ENCODE measurements at regions not wholly inside any gene's neighbourhood (a gene's known extent, or its start where the extent isn't known, plus 50 kb on each side); places are given as distances from the start of the nearest gene placed in this dataset.
"Not testable (repeated sequence)": the region's sequence is repeated elsewhere in the genome, so short reads cannot be mapped to it uniquely, and the experiment has no call there.

DNA sequence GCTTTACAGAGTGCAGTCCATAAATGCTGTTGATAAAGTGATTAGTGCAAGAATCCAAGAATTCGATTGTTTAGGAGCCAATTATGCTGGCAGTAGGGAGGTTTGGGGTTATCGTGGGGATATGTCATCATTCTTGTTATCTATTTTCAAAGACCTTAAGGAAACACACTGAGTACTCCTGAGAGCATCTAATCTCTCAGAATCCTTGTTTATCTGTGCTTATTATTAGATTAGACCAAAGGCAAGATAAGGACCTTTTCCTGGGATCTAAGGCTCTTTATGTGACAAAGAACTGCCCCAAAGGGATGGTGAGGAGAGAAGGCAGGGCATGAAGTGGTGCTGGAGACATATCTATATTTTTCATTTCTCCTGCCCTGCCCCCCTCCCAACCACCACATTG is 139.1 kb downstream of the TSEN15 start:
- no peak for FAIRE-seq
- TF ChIP-seq POLR2A (IDR thresholded peaks at IDR 0.05; ENCODE audit: low read depth, low read length) (no peak), POLR2AphosphoS5 (IDR thresholded peaks at IDR 0.05; ENCODE audit: low read depth, low read length) (no peak), PAX5 (IDR thresholded peaks at IDR 0.05; ENCODE audit: insufficient read depth, low read length, severe bottlenecking) (no peak), TAF1 (IDR thresholded peaks at IDR 0.05; ENCODE audit: low read depth, low read length) (no peak), SPI1 (IDR thresholded peaks at IDR 0.05; ENCODE audit: low read depth, low read length) (no peak), POU2F2 (IDR thresholded peaks at IDR 0.05; ENCODE audit: low read depth, low read length) (no peak)

DNA sequence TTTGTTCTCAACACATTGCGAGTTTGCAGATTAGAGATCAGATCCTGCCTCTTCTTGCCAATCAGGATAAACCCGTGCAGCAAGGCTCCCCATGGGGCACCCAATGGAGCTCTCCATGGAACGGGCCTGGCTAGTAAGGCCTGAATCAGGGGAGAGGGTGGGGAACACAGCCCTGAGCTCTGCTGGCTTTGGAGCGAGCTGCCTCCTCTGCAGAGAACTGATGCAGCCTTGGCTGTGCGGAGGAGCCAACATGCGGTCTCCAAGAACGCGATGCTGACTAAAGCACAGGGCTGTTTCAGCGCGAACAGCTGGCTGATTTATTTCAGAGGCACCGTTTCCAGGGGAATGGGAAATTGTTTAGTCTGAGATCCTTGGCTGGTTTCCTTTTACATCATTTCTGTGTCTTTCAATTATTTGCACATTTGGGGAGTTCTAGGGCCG is 139.7 kb downstream of the TSEN15 start:
- TF ChIP-seq POLR2A (IDR thresholded peaks at IDR 0.05; ENCODE audit: low read depth, low read length) (no peak), PAX5 (IDR thresholded peaks at IDR 0.05; ENCODE audit: insufficient read depth, low read length, severe bottlenecking) (no peak), TAF1 (IDR thresholded peaks at IDR 0.05; ENCODE audit: low read depth, low read length) (no peak), POU2F2 (IDR thresholded peaks at IDR 0.05; ENCODE audit: low read depth, low read length) (no peak), POLR2AphosphoS5 (IDR thresholded peaks at IDR 0.05; ENCODE audit: low read depth, low read length) (no peak), SPI1 (IDR thresholded peaks at IDR 0.05; ENCODE audit: low read depth, low read length) (no peak)
- DNase-seq (ENCODE audit: insufficient read length, low spot score): no peak
- FAIRE-seq: no peak

More for the DNA sequence above, 139.1 kb downstream of the TSEN15 start:
- no peak for DNase-seq (ENCODE audit: insufficient read length, low spot score)

DNA sequence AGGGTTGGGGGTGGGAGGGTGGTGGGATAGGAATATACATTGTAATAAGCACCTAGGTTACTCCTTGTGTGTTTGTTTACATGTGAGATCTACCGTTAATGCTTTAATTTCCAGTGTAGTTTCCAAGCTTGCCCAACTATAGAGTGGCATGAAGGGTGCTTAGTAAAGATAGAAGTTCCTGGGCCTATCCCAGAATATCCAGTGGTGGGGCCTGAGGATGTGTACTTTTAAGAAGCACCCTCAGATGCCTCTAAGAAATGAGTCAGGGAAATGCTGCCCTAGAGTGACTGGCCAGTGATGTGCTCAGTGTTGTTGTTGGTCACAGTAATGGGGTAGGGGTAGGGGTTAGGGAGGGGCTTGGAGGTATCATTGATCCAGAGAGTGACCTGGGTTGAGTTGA is 141.3 kb downstream of the TSEN15 start:
- FAIRE-seq (no peak), DNase-seq (ENCODE audit: insufficient read length, low spot score) (no peak)
- TF ChIP-seq POLR2AphosphoS5 (IDR thresholded peaks at IDR 0.05; ENCODE audit: low read depth, low read length): no peak
- no peak for TF ChIP-seq POU2F2 (IDR thresholded peaks at IDR 0.05; ENCODE audit: low read depth, low read length)
- TF ChIP-seq TAF1 (IDR thresholded peaks at IDR 0.05; ENCODE audit: low read depth, low read length): no peak
- TF ChIP-seq SPI1 (IDR thresholded peaks at IDR 0.05; ENCODE audit: low read depth, low read length): no peak
- TF ChIP-seq PAX5 (IDR thresholded peaks at IDR 0.05; ENCODE audit: insufficient read depth, low read length, severe bottlenecking): no peak

DNA sequence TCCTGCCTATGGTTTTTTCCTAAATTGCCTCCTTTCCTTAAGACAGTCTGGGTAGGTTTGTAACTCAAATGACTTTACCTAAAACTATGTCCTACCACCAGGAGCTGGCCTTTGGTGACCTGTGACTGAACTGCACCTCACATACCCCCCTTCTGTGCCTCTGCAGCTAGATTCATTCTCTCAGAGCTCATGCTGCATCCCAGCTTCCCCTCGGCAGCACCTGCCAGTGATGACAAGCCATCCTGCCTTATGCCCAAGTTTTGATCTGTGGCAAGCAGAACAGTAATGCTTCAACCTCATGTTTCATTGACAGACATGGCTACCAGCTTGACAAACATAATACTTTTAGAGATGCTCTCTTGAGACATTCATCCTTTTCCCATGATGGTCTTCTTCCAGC is 141.9 kb downstream of the TSEN15 start:
- no peak for DNase-seq (ENCODE audit: insufficient read length, low spot score)
- TF ChIP-seq TAF1 (IDR thresholded peaks at IDR 0.05; ENCODE audit: low read depth, low read length): no peak
- TF ChIP-seq POU2F2 (IDR thresholded peaks at IDR 0.05; ENCODE audit: low read depth, low read length): no peak
- TF ChIP-seq PAX5 (IDR thresholded peaks at IDR 0.05; ENCODE audit: insufficient read depth, low read length, severe bottlenecking): no peak
- no peak for TF ChIP-seq POLR2AphosphoS5 (IDR thresholded peaks at IDR 0.05; ENCODE audit: low read depth, low read length)
- no peak for TF ChIP-seq POLR2A (IDR thresholded peaks at IDR 0.05; ENCODE audit: low read depth, low read length)
- no peak for FAIRE-seq

DNA sequence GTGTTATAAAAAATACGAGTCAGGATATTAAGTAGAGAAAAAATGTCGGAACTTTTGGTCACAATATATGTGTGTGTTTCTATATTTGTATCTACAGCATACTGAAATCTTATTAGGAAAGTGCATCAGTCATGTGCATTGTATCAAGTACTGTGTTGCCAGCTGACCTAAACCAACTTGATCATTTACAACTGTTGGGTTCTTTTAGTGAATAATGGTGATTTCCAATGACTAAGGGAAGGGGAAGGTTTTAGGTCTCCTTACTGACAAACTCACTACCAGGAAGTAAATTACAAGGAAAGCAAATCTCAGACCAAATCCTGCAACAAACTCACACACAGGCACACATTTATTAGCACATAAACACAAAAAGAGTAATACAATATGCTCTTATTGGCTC is 142.7 kb downstream of the TSEN15 start:
- TF ChIP-seq POU2F2 (IDR thresholded peaks at IDR 0.05; ENCODE audit: low read depth, low read length) (no peak), SPI1 (IDR thresholded peaks at IDR 0.05; ENCODE audit: low read depth, low read length) (no peak), POLR2A (IDR thresholded peaks at IDR 0.05; ENCODE audit: low read depth, low read length) (no peak), TAF1 (IDR thresholded peaks at IDR 0.05; ENCODE audit: low read depth, low read length) (no peak), POLR2AphosphoS5 (IDR thresholded peaks at IDR 0.05; ENCODE audit: low read depth, low read length) (no peak)
- DNase-seq (ENCODE audit: insufficient read length, low spot score) (no peak), FAIRE-seq (no peak)

DNA sequence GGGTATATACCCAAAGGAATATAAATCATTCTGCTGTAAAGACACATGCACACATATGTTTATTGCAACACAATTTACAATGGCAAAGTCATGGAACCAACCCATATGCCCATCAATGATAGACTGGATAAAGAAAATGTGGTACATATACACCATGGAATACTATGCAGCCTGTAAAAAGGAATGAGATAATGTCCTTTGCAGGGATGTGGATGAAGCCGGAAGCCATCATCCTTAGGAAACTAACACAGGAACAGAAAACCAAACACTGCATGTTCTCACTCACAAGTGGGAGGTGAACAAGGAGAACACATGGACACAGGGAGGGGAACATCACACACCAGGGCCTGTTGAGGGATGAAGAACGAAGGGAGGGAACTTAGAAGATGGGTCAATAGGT is 144.2 kb downstream of the TSEN15 start:
- FAIRE-seq; DNase-seq (ENCODE audit: insufficient read length, low spot score): not testable (repeated sequence)

DNA sequence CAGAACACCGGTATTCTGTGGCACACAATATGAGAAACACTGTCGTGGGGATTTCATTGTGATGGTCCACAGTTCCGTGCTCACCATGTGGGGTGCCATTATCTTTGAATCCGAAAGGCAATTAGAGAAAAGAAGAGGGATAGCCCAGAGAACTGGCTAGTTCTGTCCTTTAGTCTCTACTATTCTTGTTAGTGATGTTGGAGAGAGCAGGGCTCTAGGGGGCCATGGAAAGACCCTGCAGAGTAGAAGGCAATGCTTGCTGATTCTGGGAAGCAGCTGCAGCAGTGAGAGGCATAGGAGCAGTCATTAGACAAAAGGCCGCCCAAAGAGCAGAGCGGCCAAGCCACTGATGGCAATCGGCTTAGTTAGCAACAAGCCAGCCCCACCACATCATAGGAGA is 146.3 kb downstream of the TSEN15 start:
- FAIRE-seq (no peak), DNase-seq (ENCODE audit: insufficient read length, low spot score) (no peak)
- no peak for TF ChIP-seq TAF1 (IDR thresholded peaks at IDR 0.05; ENCODE audit: low read depth, low read length)

DNA sequence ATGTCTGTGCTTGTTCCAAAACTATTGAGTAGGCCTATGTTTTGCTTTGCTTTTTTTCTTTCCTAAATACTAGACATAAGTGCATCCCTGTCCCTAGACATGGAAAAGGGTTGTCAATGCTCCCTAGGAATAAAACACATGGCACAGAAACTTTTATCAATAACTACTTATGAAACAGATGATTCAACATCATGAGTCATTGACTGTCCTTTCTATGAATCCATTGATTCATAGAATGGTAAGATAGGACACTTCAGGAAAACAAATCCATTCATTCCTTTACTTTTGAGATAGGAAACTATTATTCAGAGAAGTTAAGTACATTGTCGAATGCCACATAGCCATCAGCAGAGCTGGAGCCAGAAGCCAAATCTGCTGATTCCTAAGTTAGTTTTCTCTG is 147.5 kb downstream of the TSEN15 start:
- TF ChIP-seq PAX5 (IDR thresholded peaks at IDR 0.05; ENCODE audit: insufficient read depth, low read length, severe bottlenecking) (no peak), SPI1 (IDR thresholded peaks at IDR 0.05; ENCODE audit: low read depth, low read length) (no peak), POLR2A (IDR thresholded peaks at IDR 0.05; ENCODE audit: low read depth, low read length) (no peak), POLR2AphosphoS5 (IDR thresholded peaks at IDR 0.05; ENCODE audit: low read depth, low read length) (no peak), POU2F2 (IDR thresholded peaks at IDR 0.05; ENCODE audit: low read depth, low read length) (no peak), TAF1 (IDR thresholded peaks at IDR 0.05; ENCODE audit: low read depth, low read length) (no peak)
- FAIRE-seq (no peak), DNase-seq (ENCODE audit: insufficient read length, low spot score) (no peak)

DNA sequence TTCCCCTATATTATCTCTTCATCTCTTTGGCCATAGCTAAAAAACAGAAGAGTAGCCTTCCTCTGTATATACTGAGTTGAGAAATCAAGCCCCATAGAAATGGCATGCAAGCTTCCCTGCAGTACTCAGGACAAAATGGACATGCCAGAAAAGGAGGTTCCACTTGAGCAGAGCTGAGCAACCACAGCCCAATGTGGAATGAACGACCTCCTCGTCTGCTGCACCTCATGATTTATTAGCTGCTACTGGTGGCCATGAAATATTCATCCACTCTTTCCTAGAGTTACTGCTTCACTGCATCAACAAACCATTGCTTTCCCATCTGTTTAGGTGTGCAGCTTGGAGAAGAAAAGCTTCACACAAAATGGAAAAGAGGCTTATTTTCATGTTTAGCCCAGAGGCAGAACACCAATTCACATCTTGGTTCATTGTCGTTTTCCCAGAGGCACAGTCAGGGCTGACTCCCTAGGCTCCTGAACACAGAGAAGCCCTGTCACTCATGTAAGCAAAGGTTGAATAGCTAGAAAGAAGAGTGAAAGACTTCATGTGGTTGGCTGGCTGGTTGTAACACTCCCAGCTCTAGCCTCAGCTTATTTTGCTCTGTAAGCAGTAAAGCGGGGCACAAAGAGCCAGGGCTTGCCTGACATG is 148.0 kb downstream of the TSEN15 start:
- no peak for TF ChIP-seq POU2F2 (IDR thresholded peaks at IDR 0.05; ENCODE audit: low read depth, low read length)
- no peak for TF ChIP-seq POLR2AphosphoS5 (IDR thresholded peaks at IDR 0.05; ENCODE audit: low read depth, low read length)
- no peak for TF ChIP-seq SPI1 (IDR thresholded peaks at IDR 0.05; ENCODE audit: low read depth, low read length)
- no peak for TF ChIP-seq POLR2A (IDR thresholded peaks at IDR 0.05; ENCODE audit: low read depth, low read length)
- TF ChIP-seq TAF1 (IDR thresholded peaks at IDR 0.05; ENCODE audit: low read depth, low read length): no peak
- TF ChIP-seq PAX5 (IDR thresholded peaks at IDR 0.05; ENCODE audit: insufficient read depth, low read length, severe bottlenecking): no peak
- DNase-seq (ENCODE audit: insufficient read length, low spot score) (no peak), FAIRE-seq (no peak)

DNA sequence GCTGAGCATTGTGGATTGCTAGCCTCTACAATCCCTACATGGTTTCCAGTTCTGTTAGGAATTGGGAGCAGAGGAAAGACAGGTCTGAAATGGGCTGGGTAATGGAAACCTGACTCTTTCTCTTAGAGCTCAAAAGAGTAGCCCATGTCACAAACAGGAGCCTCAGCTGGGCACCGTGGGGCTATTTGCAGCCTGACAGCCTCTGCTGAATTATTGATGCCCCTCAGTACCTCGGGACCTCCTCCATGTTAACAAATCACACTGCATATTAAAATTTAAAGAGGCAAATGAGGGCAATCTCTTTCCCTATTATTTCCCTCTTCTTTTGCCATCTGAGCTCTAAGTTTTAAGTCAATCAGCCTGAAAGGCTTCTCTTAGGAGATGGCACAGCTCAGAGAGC is 157.1 kb downstream of the TSEN15 start:
- DNase-seq (ENCODE audit: insufficient read length, low spot score): no peak
- FAIRE-seq: no peak
- TF ChIP-seq SPI1 (IDR thresholded peaks at IDR 0.05; ENCODE audit: low read depth, low read length) (no peak), POU2F2 (IDR thresholded peaks at IDR 0.05; ENCODE audit: low read depth, low read length) (no peak), POLR2A (IDR thresholded peaks at IDR 0.05; ENCODE audit: low read depth, low read length) (no peak), TAF1 (IDR thresholded peaks at IDR 0.05; ENCODE audit: low read depth, low read length) (no peak), POLR2AphosphoS5 (IDR thresholded peaks at IDR 0.05; ENCODE audit: low read depth, low read length) (no peak), PAX5 (IDR thresholded peaks at IDR 0.05; ENCODE audit: insufficient read depth, low read length, severe bottlenecking) (no peak)

Measured in GM12891 (cell line).